Fibroblast of lung (primary cell): ENCODE measurements at regions not wholly inside any gene's neighbourhood (a gene's known extent, or its start where the extent isn't known, plus 50 kb on each side); places are given as distances from the start of the nearest gene placed in this dataset.

Experiments
- CTCF ChIP-seq, 2 donors: IDR thresholded peaks in 1 of 2; conservative IDR thresholded peaks in 1 of 2; 1 replicate in 1 of 2; 2 replicates in 1 of 2; pipeline ENCODE4 v1.5.1; 2011 to 2012; ENCODE audit warnings: low read length in 2 of 2, control low read depth in 1 of 2, inconsistent platforms in 1 of 2, low read depth in 1 of 2, mild to moderate bottlenecking in 1 of 2
- EZH2 ChIP-seq: IDR thresholded peaks from 2 replicates; pipeline ENCODE4 v1.5.1; 2012; ENCODE audit warnings: low read length, control low read depth, mild to moderate bottlenecking; ENCODE audit errors: missing control alignments

GRCh38 chr1:243964915-243965314 is 86.2 kb upstream of the ZBTB18 start:
- TF ChIP-seq CTCF (conservative IDR thresholded peaks at IDR 0.05 in 1 of 2, IDR thresholded peaks at IDR 0.05 in 1 of 2; ENCODE audit: low read depth in 1 of 2, low read length in 2 of 2) (no peak), EZH2 (no peak)
